Gastrocnemius medialis (tissue), 4 donors: ENCODE measurements at regions not wholly inside any gene's neighbourhood (a gene's known extent, or its start where the extent isn't known, plus 50 kb on each side); places are given as distances from the start of the nearest gene placed in this dataset.

Source experiments
- ATAC-seq, 2 donors: fragments of 150-250 bp; one replicate each; pipeline ENCODE4 v1.9.1; 2016
- DNase-seq, 2 donors: peaks; one replicate each; pipeline ENCODE4 v3.0.0-alpha.2; 2019
- H3K27ac ChIP-seq, 4 donors: fragments of 200-600 bp; sonication (generic); 1 replicate in 1 of 4; 2 replicates in 3 of 4; pipeline ENCODE4 v1.5.1; 2016 to 2018; ENCODE audit warnings: mild to moderate bottlenecking in 2 of 4, moderate library complexity in 1 of 4
- H3K27me3 ChIP-seq, 3 donors: fragments of 200-600 bp; sonication (generic) in 2 of 3; 1 replicate in 1 of 3; 2 replicates in 2 of 3; pipeline versions ENCODE4 v1.5.1 to v1.6.0; 2016 to 2019; ENCODE audit warnings: mild to moderate bottlenecking in 1 of 3, moderate library complexity in 1 of 3
- H3K36me3 ChIP-seq, 2 donors: fragments of 200-600 bp; sonication (generic) in 1 of 2; one replicate each; pipeline ENCODE4 v1.5.1; 2017 to 2018
- H3K4me1 ChIP-seq, 2 donors: fragments of 200-600 bp; sonication (generic) in 1 of 2; one replicate each; pipeline ENCODE4 v1.5.1; 2016 to 2017; ENCODE audit warnings: mild to moderate bottlenecking in 2 of 2
- H3K4me3 ChIP-seq, 4 donors: fragments of 200-600 bp; sonication (generic) in 3 of 4; 1 replicate in 1 of 4; 2 replicates in 3 of 4; pipeline ENCODE4 v1.5.1; 2016 to 2019; ENCODE audit warnings: mild to moderate bottlenecking in 2 of 4
- H3K9me3 ChIP-seq, 3 donors: fragments of 200-600 bp; sonication (generic) in 2 of 3; 1 replicate in 1 of 3; 2 replicates in 2 of 3; pipeline ENCODE4 v1.5.1; 2016 to 2019
- CTCF ChIP-seq, 5 experiments: fragments of 450-650 bp in 3 of 5; fragments of 200-600 bp in 2 of 5; sonication (generic) in 2 of 5; IDR thresholded peaks in 4 of 5; conservative IDR thresholded peaks in 1 of 5; 1 replicate in 4 of 5; 2 replicates in 1 of 5; pipeline ENCODE4 v1.5.1; 2016 to 2019; ENCODE audit warnings: antibody characterized with exemption in 5 of 5, mild to moderate bottlenecking in 3 of 5, moderate library complexity in 3 of 5
- POLR2A ChIP-seq, 2 donors: fragments of 450-650 bp; IDR thresholded peaks; one replicate each; pipeline ENCODE4 v1.6.1; 2017; ENCODE audit warnings: antibody characterized with exemption in 2 of 2, mild to moderate bottlenecking in 2 of 2, moderate library complexity in 2 of 2
- in situ Hi-C, 4 donors: fragments of 200-750 bp; cut with MboI; loops; one replicate each; pipeline versions ENCODE4 v1.15.0 to v1.8.0; 2017; ENCODE audit warnings: low sequenced_read_pairs in 4 of 4
- intact Hi-C: fragments of 100-400 bp; cut with DNase I; formaldehyde crosslinking; loops from one replicate; pipeline ENCODE4 v1.15.1; 2023; ENCODE audit warnings: low total_unique reads

GRCh38 chr13:89571676-89572075, 1775.8 kb upstream of the MIR17HG start:
- Histone ChIP-seq H3K4me1 (no peaks in the 10 kb centered on the region), H3K36me3 (no peaks in the 10 kb centered on the region), H3K27me3 (no peaks in the 10 kb centered on the region), H3K4me3 (no peak overlapping the region), H3K27ac (no peak overlapping the region), H3K9me3 (no peaks in the 10 kb centered on the region)
- no peak for DNase-seq
- in situ Hi-C loops (no loop called here), intact Hi-C loops (no loop called here)
- no peak for ATAC-seq
- TF ChIP-seq POLR2A (IDR thresholded peaks at IDR 0.05) (no peak), CTCF (IDR thresholded peaks at IDR 0.05 in 4 of 5, conservative IDR thresholded peaks at IDR 0.05 in 1 of 5) (no peak)

DNA sequence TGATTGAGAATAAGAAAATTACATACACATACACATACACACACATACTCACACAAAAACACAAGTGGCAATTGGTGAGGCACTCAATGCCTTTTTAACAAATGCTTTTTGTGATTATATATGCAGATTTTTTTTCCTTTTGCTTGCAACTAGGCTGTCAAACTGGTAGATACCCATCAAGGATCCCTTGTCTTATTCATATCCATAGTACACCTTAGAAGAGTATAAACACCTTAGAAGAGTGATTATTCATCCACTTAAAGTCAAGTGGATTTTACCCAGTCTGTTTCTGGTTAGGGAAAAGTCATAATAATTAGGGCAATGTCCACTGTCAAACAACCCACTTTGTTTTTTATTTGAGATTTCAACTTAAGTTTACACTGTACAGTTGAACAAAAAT, 1773.4 kb upstream of the MIR17HG start:
- Histone ChIP-seq H3K27me3 (no peaks in the 10 kb centered on the region), H3K4me1 (no peaks in the 10 kb centered on the region), H3K9me3 (no peaks in the 10 kb centered on the region), H3K4me3 (no peak overlapping the region), H3K27ac (no peak overlapping the region), H3K36me3 (no peaks in the 10 kb centered on the region)
- no peak for DNase-seq
- intact Hi-C loops: no loop called here
- no peak for ATAC-seq
- TF ChIP-seq CTCF (IDR thresholded peaks at IDR 0.05 in 4 of 5, conservative IDR thresholded peaks at IDR 0.05 in 1 of 5) (no peak), POLR2A (IDR thresholded peaks at IDR 0.05) (no peak)
- in situ Hi-C loops: no loop called here

GRCh38 chr13:89577301-89577700, 1770.2 kb upstream of the MIR17HG start:
- DNase-seq (no peak), ATAC-seq (no peak)
- in situ Hi-C loops: no loop called here
- Histone ChIP-seq H3K4me3 (no peak overlapping the region), H3K9me3 (no peaks in the 10 kb centered on the region), H3K27me3 (no peaks in the 10 kb centered on the region), H3K4me1 (no peaks in the 10 kb centered on the region), H3K36me3 (no peaks in the 10 kb centered on the region), H3K27ac (no peak overlapping the region)
- intact Hi-C loops: no loop called here
- no peak for TF ChIP-seq POLR2A (IDR thresholded peaks at IDR 0.05)
- TF ChIP-seq CTCF (IDR thresholded peaks at IDR 0.05 in 4 of 5, conservative IDR thresholded peaks at IDR 0.05 in 1 of 5): no peak

DNA sequence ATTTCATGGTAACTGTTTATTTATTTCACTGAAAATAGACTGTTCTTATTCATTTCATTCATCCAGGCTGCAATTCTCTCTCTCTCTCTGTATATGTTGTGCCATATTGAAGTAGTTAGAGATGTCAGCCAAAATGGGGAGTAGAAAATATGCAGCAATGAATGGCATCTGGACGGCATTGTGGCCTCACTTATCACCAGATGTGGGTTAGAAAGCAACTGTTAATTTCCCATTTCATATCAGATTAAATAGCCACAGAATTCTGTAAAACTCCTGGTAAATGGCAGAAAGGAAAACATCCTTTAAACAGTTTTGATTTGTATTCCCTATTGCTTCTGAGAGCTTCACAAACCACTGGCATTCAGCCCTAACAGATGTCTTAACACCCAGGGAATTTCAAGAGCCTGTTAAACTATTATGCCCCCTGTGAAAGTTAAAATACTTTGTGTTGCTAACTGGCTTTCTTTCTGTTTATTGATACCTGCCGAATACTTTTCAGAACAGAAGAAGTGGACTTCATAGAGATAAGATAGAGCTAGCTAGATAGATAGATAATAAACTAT, 1763.3 kb upstream of the MIR17HG start:
- no peaks in the 10 kb centered on the region for H3K36me3 ChIP-seq
- H3K4me1 ChIP-seq: no peaks in the 10 kb centered on the region
- intact Hi-C loops: no loop called here
- H3K27ac ChIP-seq: no peak overlapping the region
- in situ Hi-C loops: no loop called here
- ATAC-seq: no peak
- TF ChIP-seq CTCF (IDR thresholded peaks at IDR 0.05 in 4 of 5, conservative IDR thresholded peaks at IDR 0.05 in 1 of 5): no peak
- no peak for TF ChIP-seq POLR2A (IDR thresholded peaks at IDR 0.05)
- no peak for DNase-seq
- no peaks in the 10 kb centered on the region for H3K9me3 ChIP-seq
- H3K4me3 ChIP-seq: no peak overlapping the region
- H3K27me3 ChIP-seq: no peaks in the 10 kb centered on the region

GRCh38 chr13:89602655-89603054, 1744.8 kb upstream of the MIR17HG start:
- Histone ChIP-seq H3K9me3 (no peaks in the 10 kb centered on the region), H3K36me3 (no peaks in the 10 kb centered on the region), H3K4me1 (no peaks in the 10 kb centered on the region), H3K4me3 (no peak overlapping the region), H3K27ac (no peak overlapping the region), H3K27me3 (no peaks in the 10 kb centered on the region)
- TF ChIP-seq CTCF (IDR thresholded peaks at IDR 0.05 in 4 of 5, conservative IDR thresholded peaks at IDR 0.05 in 1 of 5) (no peak), POLR2A (IDR thresholded peaks at IDR 0.05) (no peak)
- no peak for DNase-seq
- in situ Hi-C loops (no loop called here), intact Hi-C loops (no loop called here)
- ATAC-seq: no peak
